Stimulated activated naive CD8-positive, alpha-beta T cell treated with anti-CD3 and anti-CD28 coated beads, Interleukin-15, Interleukin-2, amounts not matched to agents 100 U/mL and 50 U/mL, for 24 hours (primary cell): ENCODE measurements at regions not wholly inside any gene's neighbourhood (a gene's known extent, or its start where the extent isn't known, plus 50 kb on each side); places are given as distances from the start of the nearest gene placed in this dataset.

Experiments
- ATAC-seq: fragments of 150-1000 bp; cut with Tn5 transposase; one replicate; pipeline ENCODE4 v1.10.0; 2021
- DNase-seq: peaks from one replicate; pipeline ENCODE4 v3.0.0; 2021

DNA sequence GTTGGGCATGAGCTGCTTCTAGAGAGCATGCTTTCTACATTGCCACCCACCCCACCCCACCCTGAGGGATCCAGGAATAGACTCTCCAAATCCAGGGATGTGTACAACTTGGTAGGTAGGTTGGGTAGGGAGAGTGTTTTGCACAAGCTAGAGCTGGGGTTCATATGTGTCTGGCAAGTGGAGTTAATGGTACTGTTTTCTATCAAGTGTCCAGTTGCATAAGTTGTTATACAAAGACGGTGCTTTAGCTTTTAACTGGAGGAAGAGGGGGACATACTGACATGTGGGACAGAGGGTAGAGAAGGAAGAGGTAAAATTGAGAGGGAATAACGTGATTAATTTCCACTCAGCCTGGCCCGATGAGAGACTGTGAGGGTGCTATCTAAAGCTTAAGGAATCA lies 51.0 kb upstream of the TNC start:
- DNase-seq (no peak), ATAC-seq (no peak)

DNA sequence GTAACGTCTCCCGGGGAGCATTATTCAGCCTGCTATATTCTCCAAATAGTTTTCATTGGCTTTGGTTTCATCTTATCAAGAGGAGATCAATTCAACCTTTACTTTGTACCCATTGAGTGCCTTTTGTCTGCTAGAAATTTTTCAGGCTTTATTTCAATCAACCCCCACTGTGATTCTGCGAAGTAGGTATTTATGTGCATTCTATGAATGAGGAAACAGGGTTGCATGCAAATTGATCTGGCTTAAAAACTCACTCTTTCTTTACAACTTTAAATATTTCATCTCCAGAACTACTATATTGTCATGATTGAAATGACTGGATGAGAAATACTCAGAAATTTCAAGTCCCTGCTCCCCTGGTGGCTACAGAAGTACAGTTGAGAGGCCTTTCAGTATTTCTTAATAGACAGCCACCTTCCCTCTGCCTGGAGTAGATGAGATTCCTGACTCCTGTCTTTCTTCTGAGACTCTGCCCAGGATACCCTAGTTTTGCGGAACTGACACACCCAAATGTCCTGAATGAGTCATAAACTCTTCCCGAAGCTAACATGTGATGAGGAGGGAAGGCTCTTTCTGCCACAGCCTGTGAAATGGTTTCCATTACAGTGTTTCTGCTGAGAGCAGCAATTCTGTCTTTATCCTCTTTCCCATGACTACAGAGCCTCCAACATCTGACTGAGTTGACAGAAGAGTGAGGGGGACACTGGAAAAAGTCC lies 52.6 kb upstream of the TNC start:
- no peak for ATAC-seq
- DNase-seq, result no peak

DNA sequence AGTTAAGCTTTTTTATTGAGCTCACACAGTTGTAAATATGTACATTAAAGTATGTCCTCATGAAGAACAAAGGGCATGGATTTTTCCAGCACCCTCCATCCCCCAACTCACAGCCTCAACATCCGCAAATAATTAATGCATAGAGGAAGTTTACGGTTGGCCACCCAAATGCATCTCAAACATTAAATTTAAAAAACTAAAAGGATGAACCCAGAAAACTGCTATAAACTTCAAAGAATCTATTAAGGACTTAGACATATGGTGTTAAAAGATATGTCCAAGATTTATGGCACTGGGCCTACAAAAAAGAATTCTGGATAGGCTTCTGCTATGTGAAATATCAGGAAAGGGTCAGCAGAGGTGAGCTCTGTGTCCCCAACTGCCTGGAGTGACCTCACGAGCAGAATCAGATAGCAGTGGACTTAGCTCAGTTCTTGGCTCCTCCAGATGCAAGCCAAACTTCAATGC lies 54.0 kb upstream of the TNC start:
- ATAC-seq, result no peak
- no peak for DNase-seq

DNA sequence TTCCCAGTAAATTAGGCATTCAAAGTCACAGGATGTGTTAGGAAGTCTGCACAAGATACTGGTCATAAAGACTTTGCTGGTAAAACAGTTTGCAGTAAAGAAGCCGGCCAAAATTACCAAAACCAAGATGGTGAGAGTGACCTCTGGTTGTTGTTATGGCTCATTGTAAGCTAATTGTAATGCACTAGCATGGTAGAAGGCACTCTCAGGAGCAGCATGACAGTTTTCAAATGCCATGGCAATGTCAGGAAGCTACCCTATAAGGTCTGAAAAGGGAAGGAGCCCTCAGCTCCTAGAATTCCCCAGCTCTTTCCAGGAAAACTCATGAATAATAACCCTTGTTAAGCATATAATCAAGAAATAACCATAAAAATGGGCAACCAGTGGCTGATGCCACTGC lies 64.3 kb upstream of the TNC start:
- ATAC-seq (no peak), DNase-seq (no peak)

DNA sequence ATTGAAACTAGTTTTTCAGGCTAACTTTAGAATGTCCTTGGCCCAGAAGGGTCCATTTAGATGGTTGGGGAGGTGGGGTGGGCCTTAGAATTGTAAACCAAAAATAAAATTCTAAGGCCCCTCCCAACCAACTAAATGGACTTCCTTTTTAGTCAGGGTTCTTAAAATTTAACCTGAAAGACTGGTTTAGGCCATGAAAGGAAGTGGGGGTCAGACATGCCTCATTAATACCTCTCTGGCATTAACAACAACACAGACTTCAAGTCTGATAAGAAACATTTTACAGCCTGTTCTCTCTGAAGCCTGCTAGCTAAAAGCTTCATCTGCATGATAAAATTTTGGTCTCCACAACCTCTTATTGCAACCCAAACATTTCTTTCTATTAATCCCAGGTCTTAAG lies 65.5 kb upstream of the TNC start:
- DNase-seq, result no peak
- ATAC-seq, result no peak

DNA sequence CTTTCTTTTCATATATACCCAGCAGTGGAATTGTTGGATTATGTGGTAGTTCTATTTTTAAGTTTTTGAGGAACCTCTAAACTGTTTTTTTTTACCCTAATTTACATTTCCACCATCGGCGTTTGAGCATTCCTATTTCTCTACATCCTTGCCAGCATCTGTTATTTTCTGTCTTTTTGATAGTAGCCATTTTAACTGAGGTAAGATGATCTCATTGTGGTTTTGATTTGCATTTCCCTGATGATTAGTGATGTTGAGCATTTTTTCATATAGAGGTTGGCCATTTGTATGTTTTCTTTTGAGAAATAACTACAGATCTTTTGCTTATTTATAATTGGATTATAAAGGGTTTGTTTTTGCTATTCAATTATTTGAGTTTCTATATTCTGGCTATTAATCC lies 71.7 kb upstream of the TNC start:
- no peak for DNase-seq

DNA sequence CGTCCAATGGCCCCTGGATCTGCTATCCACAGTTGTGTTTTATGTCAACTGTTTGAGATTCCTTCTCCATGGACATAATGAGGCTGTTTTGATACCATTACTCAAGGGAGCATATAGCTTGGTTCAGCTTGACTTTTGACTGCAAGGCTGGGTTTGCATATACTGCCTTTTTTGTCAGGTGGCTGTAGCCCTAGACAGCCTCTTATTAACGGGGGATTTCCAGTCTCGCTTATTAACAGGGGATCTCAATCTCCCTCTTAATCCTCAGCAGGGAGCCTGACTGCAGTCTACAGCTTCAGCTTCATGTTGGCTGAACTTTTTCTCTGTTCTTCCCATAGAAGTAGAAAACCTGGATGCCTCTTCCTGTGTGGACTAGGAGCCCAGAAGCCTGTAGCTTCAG lies 73.7 kb upstream of the TNC start:
- DNase-seq (no peak), ATAC-seq (no peak)

More for the DNA sequence above, 71.7 kb upstream of the TNC start:
- ATAC-seq, result no peak

DNA sequence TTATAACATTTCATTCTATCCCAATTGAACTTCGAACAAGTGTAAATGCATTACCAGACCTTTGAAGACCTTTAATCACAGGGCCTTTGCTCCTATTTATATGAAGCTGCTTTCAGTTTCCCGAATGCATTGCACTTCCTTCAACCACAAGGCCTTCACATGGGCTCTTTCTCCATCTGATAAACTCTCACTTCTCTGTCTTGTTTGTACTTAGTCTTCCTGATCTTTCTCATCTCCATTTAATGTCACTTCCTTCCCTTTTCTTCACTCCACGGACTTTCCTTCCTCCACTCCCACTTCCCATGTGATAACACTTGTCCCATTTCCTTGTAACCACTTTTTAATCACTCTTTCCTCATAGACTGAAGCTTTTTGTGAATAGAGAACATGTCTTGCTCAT lies 74.3 kb upstream of the TNC start:
- DNase-seq (no peak), ATAC-seq (no peak)

DNA sequence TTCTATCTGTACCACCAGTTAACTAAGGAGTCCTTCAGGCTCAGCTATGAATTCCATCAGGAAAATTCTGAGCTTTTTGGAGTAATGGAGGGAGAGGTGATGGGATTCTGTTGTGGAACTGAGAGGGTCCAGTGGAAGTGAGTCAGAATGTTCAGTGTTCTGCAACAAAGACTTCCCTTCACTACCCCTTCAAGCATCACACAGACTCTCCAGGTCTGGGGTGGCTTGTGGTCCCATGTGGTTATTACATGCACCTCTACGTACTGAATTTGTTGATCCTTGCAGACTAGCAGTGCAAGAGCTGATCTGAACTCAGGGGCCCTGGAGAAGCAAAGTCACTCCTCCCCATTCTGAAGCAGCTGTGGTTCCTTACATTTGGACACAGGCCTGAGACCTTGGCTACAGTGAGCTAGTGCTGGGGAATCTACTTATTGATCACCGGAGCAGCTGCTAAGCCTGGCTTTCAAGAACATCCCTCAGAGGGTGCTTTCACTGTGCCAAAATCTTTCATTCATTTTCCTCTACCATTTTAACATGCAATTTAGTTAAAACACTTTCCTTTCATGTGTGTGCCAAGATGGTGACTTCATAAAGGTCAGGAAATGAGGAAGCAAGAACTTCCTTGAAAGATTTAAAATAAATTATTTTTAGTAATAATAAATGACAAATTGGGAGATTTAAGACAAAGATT lies 75.0 kb upstream of the TNC start:
- DNase-seq (no peak), ATAC-seq (no peak)

DNA sequence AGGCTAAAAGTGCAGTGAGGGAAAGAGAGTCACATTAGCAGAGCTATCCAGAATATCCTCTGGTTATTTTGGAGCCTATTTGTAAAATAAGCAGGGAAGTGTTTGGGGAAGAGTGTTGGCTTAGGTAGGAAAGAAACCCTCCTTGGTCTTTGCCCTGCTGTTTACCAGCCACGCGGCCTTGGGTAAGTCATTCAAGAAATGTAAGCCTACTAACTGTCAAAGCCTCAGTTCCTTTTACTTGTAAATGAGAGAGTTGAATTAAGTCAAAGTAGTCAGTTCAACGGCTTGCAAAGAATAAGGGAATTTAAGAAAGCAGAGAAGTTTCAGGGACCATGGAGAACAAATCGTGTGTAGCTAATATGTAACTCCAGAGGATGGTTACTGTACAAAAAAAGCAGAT lies 75.8 kb upstream of the TNC start:
- DNase-seq (no peak), ATAC-seq (no peak)

DNA sequence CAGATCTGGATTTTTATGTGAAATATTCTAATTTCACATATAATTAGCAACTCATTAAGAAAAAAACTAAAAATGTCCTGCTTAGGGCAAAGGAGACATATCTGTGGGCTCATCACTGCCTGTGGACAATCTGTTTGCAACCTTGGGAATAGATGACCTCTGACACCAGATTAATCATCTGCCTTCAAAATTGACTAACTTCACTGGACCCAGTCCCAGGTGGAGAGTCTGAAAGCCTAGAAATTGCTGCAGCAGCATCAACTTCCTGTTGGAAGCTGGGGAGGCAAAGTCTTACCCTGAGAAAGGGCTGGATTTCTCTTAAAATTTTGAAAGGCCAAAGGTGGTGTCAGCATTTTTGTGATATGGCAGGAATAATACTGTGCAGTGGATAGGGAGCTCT lies 76.3 kb upstream of the TNC start:
- ATAC-seq (no peak), DNase-seq (no peak)

DNA sequence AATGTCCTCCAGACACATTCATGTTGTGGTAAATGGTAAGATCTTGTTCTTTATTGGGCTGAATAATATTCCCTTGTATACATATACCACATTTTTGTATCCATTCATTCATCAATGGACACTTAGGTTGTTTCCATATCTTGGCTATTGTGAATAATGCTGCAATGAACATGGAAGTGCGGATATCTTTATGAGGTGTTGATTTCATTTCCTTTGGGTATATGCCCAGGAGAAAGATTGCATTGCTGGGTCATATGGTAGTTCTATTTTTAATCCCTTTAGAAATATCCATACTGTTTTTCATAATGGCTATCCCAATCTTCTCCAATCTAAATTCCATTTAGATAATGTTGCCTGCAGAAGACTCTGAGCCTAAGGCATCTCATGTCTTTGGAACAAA lies 78.0 kb upstream of the TNC start:
- DNase-seq, result no peak
- ATAC-seq, result no peak

DNA sequence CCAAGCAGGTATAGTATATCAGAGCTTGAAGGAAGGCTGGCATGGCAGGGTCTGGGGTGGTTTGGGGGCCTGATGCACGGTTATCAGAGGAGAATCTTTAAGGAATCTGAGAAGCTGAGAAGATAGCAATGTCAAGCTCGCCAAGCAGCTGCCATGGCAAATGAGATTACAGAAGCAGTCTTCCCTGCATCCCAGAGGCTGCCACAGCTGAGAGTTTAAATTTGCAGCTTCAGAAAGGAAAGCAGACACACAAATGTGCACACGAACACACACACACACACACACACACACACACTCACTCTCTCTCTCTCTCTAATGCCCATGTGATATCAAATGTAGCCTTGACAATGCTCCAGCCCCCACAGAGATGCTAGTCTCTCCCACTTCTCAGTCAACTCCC lies 79.0 kb upstream of the TNC start:
- DNase-seq (no peak), ATAC-seq (no peak)

DNA sequence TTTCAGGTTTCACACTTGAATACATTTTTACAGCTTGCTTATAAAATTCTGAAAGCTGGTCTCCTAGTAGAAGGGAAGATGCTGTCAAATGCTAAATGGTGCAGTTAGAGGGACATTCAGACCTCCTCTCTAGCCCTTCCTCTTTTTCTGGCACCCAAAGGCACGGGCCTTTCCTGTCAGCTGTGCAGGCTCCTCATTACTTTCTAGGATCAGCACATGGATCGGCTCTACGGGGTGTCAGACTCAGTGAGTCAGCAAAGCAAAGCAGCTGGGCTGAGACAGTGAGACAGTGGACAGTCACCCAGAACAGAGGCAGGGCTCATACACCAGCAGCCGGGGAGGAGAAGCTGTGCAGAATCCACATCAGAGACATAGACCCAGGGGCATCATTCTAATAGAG lies 80.0 kb upstream of the TNC start:
- DNase-seq (no peak), ATAC-seq (no peak)

DNA sequence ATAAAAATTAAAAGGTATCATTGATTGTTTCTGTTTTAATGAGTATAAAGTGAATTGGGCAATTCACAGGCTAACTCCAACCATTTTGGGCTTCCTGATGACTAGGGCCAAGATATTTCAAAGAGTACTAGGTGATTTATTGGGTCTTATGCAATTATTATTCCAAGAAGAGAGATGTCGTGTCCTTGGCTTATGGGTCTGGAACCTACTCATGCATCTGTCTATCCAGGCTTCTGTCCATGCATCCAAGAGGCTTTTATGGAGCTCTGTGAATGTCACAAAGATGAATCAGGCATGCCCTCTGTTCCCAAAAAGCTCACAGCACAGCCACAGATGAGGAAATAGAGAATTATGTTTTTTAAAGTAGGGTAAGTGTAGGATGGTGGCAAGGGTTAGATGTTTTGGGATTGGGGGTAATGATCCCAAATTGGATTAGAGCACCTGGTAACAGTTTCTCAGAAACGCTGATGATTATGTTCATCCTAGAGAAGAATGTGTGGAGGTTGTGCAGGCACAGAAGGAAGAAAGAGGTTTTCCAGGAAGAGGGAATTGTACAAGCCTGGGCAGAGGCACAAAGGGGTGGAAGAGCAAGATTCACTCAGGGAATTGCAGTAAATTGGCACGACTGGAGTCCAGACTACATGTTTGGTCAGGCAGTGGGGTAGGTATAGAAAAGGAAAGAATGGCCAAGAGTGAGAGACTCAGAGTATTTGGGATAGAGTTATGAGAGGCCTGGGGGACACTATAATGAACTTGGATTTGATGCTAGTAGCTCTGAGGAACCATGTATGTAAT lies 83.0 kb upstream of the TNC start:
- no peak for DNase-seq
- ATAC-seq, result no peak

DNA sequence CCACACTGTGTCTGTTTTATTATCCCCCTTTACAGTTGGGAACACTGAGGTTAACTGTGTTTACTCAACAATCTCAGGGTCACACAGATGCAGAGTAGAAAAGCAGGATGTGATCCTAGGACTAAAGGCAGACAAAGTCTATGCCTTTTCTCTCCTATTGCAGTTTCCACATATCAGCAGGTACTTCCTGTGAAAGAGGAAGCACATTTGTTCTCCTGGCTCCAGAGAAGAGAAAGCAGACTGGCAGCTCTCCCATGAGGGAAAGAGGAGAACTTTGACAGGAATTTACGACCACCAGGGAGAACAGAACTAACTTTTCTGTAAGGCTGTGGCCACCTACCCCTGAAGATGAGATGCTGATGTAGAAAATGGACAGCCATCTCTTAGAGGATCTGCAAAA lies 84.2 kb upstream of the TNC start:
- ATAC-seq (no peak), DNase-seq (no peak)

DNA sequence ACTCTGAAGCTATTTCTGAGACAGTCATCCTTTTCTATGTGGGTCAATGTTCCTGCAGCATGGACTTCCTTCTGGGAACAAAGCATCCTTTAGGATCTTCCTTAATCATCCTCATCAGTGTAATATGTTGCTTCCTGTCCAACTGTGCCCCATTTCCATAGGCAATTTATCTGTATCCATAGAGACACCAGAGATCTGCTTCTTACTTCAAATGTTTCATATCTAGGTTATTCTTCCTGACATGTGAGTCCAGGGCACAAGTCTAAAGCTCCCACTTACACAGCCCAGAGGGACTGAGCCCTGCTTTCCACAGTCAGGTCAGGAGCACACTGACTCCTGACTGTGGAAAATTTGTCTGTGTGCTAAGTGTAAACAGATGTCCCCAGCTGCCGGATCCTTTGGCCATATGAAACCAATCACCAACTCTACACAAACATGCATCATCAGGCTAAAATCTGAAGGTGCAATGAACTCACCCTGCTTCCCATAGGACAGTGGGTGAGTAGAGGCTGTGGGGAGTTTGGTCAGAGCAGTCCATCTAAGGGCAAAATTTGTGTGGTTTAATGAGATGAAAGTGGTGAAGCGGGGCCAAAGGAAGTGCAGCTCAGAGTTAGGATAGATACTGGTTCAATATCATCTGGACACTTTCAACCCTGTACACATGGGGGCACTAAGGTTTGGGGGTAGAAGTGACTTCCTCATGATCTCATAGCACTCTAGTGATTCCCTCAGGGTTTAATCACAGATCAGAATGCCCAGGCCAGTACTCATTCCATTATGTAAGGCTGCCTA lies 85.2 kb upstream of the TNC start:
- no peak for ATAC-seq
- no peak for DNase-seq

DNA sequence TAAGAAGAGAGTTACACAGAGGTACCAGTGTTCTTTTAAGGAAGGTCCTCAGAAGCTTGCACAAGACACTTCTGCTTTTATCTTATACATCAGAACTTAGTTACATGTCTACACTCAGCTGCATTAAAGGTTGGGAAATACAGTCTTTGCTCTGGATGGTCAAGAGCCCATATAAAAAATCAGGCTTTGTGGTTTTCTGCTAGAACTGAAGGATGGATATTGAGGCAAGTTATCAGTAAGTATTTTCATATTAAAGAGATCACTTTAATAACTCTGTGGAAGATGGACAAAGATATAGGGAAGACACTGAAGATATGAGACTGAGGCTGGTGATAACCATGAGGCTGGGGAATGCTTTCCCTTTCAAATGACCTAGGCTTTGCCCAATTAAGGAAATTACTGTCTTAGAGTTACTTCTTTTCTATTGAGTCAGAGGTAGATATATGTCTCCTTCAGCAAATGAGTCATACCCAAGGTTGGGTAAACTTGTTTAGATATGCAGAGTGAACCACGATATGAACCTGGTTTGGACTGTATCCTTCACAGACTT lies 87.0 kb upstream of the TNC start:
- DNase-seq, result no peak
- ATAC-seq, result peak; percentile 78

DNA sequence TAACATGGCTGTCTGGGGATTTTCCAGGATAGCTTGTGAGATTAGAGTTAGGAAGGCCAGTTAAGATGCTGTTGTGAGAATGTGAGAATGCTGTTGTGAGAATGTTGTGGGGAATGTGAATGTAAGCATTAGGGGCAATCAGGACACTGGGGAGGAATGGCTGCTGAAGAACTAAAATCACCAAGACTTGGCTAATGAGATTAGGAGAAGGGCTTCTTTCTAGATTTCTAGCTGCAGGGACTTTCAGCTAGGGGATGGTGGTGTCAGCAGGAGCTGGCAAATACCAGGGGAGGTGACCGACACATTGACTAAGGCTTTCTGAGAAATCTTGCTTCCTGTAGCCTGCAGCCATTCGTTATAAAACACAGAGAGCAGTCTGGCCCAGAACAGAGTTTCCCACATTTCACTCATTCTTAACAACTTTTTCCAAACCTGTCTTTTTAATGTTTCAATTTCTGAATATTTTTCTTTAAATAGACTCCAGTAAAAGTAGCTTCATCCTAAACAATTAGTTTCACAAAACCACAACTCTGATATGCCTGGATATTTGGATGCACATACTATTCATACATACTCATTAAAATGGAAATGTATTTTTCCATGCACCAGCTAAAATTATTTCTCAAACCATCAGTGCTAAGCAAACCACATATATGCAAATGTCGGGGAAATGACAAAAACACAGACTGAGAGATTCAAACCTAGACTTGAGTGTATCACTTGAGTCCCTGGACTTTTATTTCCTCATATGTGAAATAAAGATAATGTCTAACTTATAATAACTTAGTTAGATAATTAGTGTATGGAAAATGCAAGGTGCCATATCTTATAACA lies 89.3 kb upstream of the TNC start:
- no peak for DNase-seq
- peak; percentile 42 for ATAC-seq

DNA sequence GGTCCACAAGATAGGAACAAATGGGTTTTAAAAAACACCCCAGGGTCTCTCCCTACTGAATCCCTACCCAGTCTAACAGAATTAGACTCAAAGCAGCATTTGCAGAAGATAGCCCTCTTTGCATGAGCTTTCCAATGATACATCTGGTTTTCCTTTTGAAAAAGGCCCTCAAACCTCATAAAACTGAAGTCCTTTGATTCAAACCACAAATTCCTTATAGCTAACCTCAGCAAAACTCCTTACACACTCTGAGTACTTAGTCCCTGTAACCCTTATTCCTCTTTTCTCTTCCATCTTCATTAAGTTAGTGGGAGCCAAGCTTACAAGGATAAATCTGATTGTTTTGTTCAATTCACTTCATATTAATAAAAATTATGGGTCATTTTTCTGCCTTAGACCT lies 90.5 kb upstream of the TNC start:
- no peak for DNase-seq
- ATAC-seq, result no peak

DNA sequence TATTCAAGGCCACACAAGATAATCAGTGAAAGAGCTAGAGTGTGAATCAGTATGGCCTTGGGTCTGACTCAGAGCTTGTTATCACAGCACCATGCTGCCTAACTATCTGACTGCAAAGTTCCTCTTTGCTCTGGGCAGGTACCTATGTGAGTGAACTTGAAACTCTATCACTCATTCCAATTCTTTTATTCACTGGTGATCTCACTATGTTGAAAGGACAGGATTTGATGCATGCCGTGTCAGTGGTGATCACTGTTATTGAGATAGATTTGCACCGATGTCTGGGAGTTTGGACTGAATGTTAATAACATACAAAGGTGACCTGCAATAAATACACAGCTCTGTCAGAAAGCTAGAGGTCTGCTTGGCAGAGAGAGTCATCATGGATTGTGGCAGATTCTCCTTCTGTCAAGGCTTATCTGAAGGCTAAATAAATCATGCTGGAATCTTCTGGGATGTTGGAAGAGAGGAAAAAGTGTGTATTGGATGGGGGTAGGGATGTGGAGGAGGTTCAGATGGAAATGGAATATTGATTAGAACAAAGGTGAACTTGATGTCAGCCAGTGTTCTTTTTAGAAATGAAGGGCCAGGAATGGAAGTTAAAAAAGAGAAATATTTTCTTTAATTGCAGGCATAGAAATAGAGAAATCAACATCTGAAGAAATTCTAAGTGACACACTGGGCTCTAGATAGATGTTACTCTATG lies 91.8 kb upstream of the TNC start:
- DNase-seq (no peak), ATAC-seq (peak; percentile 78)
